ENCODE measurements at regions not wholly inside any gene's neighbourhood (a gene's known extent, or its start where the extent isn't known, plus 50 kb on each side); places are given as distances from the start of the nearest gene placed in this dataset.

- DNase-seq (ENCODE audit: low spot score): no peak
These were observed 203.4 kb upstream of the TNP1 start for GRCh38 chr2:217063238-217063755.

GRCh38 chr2:217062768-217063167 is 202.9 kb upstream of the TNP1 start:
- DNase-seq (ENCODE audit: low spot score): no peak

- no peak for DNase-seq (ENCODE audit: low spot score)
These were observed 202.1 kb upstream of the TNP1 start for GRCh38 chr2:217061916-217062505.

- DNase-seq (ENCODE audit: low spot score): no peak
These were observed 201.2 kb upstream of the TNP1 start for GRCh38 chr2:217060951-217061547.

GRCh38 chr2:217060516-217060915 is 200.7 kb upstream of the TNP1 start:
- DNase-seq (ENCODE audit: low spot score): no peak

- DNase-seq (ENCODE audit: low spot score): no peak
These were observed 199.2 kb upstream of the TNP1 start for GRCh38 chr2:217058791-217059755.

GRCh38 chr2:217057773-217058172 is 197.9 kb upstream of the TNP1 start:
- DNase-seq (ENCODE audit: low spot score): no peak

GRCh38 chr2:217055624-217056023 is 195.8 kb upstream of the TNP1 start:
- DNase-seq (ENCODE audit: low spot score): no peak

GRCh38 chr2:217054791-217055190 is 194.9 kb upstream of the TNP1 start:
- DNase-seq (ENCODE audit: low spot score): no peak

- no peak for DNase-seq (ENCODE audit: low spot score)
These were observed 193.2 kb upstream of the TNP1 start for GRCh38 chr2:217052856-217053577.

- DNase-seq (ENCODE audit: low spot score): no peak
These were observed 191.6 kb upstream of the TNP1 start for GRCh38 chr2:217051416-217051815.

GRCh38 chr2:217049956-217050355 is 190.1 kb upstream of the TNP1 start:
- DNase-seq (ENCODE audit: low spot score): no peak

GRCh38 chr2:217049422-217049821 is 189.6 kb upstream of the TNP1 start:
- DNase-seq (ENCODE audit: low spot score): no peak

- no peak for DNase-seq (ENCODE audit: low spot score)
These were observed 188.9 kb upstream of the TNP1 start for GRCh38 chr2:217048730-217049129.

GRCh38 chr2:217047631-217048030 is 187.8 kb upstream of the TNP1 start:
- no peak for DNase-seq (ENCODE audit: low spot score)

GRCh38 chr2:217047209-217047608 is 187.3 kb upstream of the TNP1 start:
- no peak for DNase-seq (ENCODE audit: low spot score)

- no peak for DNase-seq (ENCODE audit: low spot score)
These were observed 186.0 kb upstream of the TNP1 start for GRCh38 chr2:217045700-217046475.

- DNase-seq (ENCODE audit: low spot score): no peak
These were observed 180.2 kb upstream of the TNP1 start for GRCh38 chr2:217040099-217040498.

- DNase-seq (ENCODE audit: low spot score): no peak
These were observed 178.1 kb upstream of the TNP1 start for GRCh38 chr2:217038001-217038400.

GRCh38 chr2:217037353-217037752 is 177.5 kb upstream of the TNP1 start:
- DNase-seq (ENCODE audit: low spot score): no peak

GRCh38 chr2:217035967-217036366 is 176.1 kb upstream of the TNP1 start:
- DNase-seq (ENCODE audit: low spot score): no peak

Data from AG08396 (cell line).